Astrocyte (in vitro differentiated cells and primary cell): ENCODE measurements at regions not wholly inside any gene's neighbourhood (a gene's known extent, or its start where the extent isn't known, plus 50 kb on each side); places are given as distances from the start of the nearest gene placed in this dataset.

Source experiments
- DNase-seq: peaks from one replicate; pipeline ENCODE4 v3.0.0-alpha.2; 2010; ENCODE audit warnings: low read depth
- FAIRE-seq: peaks from 2 replicates; lab custom pipeline; 2011; peaks lifted over from hg19 to GRCh38; lab: Jason Lieb, UNC
- H2AFZ ChIP-seq: 2 replicates; pipeline ENCODE4 v1.6.0; 2012; ENCODE audit warnings: low read depth, low read length, inconsistent platforms
- H3K27ac ChIP-seq: 2 replicates; pipeline ENCODE4 v1.5.1; 2011; ENCODE audit warnings: low read depth, low read length, inconsistent platforms
- H3K27me3 ChIP-seq: 2 replicates; pipeline ENCODE4 v1.6.0; 2011; ENCODE audit warnings: low read length, inconsistent platforms; ENCODE audit not compliant: insufficient read depth
- H3K36me3 ChIP-seq: 2 replicates; pipeline ENCODE4 v1.5.1; 2011; ENCODE audit warnings: low read length, inconsistent platforms; ENCODE audit not compliant: insufficient read depth
- H3K4me1 ChIP-seq: 2 replicates; pipeline ENCODE4 v1.5.1; 2011; ENCODE audit warnings: low read length, inconsistent platforms; ENCODE audit not compliant: insufficient read depth
- H3K4me2 ChIP-seq: 2 replicates; pipeline ENCODE4 v1.6.0; 2012; ENCODE audit warnings: low read length, inconsistent platforms
- H3K4me3 ChIP-seq: 2 replicates; pipeline ENCODE4 v1.5.1; 2011; ENCODE audit warnings: low read depth, mild to moderate bottlenecking, low read length, inconsistent platforms; ENCODE audit not compliant: insufficient read depth
- H3K79me2 ChIP-seq: 2 replicates; pipeline ENCODE4 v1.6.0; 2012; ENCODE audit warnings: mild to moderate bottlenecking, low read length, inconsistent platforms; ENCODE audit not compliant: insufficient read depth
- H3K9ac ChIP-seq: 2 replicates; pipeline ENCODE4 v1.6.0; 2012; ENCODE audit warnings: mild to moderate bottlenecking, low read length, inconsistent platforms
- H3K9me3 ChIP-seq: 2 replicates; pipeline ENCODE4 v1.5.1; 2012; ENCODE audit warnings: low read depth, mild to moderate bottlenecking, low read length, inconsistent platforms; ENCODE audit not compliant: insufficient read depth
- H4K20me1 ChIP-seq: 2 replicates; pipeline ENCODE4 v1.6.0; 2012; ENCODE audit warnings: low read length, inconsistent platforms; ENCODE audit not compliant: insufficient read depth
- H3K27ac Mint-ChIP-seq: one replicate; pipeline ENCODE4 v1.8.0; 2021; ENCODE audit warnings: mild to moderate bottlenecking, mixed read lengths; ENCODE audit not compliant: unreplicated experiment
- H3K27me3 Mint-ChIP-seq: one replicate; pipeline ENCODE4 v1.8.0; 2021; ENCODE audit warnings: low read depth, mixed read lengths; ENCODE audit not compliant: unreplicated experiment
- H3K36me3 Mint-ChIP-seq: one replicate; pipeline ENCODE4 v1.8.0; 2021; ENCODE audit warnings: low read depth, mixed read lengths; ENCODE audit not compliant: unreplicated experiment
- H3K4me1 Mint-ChIP-seq: one replicate; pipeline ENCODE4 v1.8.0; 2021; ENCODE audit warnings: low read depth, mixed read lengths; ENCODE audit not compliant: unreplicated experiment
- H3K4me3 Mint-ChIP-seq: one replicate; pipeline ENCODE4 v1.8.0; 2021; ENCODE audit warnings: mild to moderate bottlenecking, moderate library complexity, mixed read lengths; ENCODE audit not compliant: unreplicated experiment
- H3K9me3 Mint-ChIP-seq: one replicate; pipeline ENCODE4 v1.8.0; 2021; ENCODE audit warnings: mild to moderate bottlenecking, mixed read lengths; ENCODE audit not compliant: unreplicated experiment
- CTCF ChIP-seq: IDR thresholded peaks from 2 replicates; pipeline ENCODE4 v1.5.1; 2011; ENCODE audit warnings: low read depth, mild to moderate bottlenecking, inconsistent platforms, low read length, moderate library complexity; ENCODE audit not compliant: insufficient read depth
- EZH2 ChIP-seq: IDR thresholded peaks from 2 replicates; pipeline ENCODE4 v1.6.1; 2012; ENCODE audit warnings: mild to moderate bottlenecking, low read length, inconsistent platforms; ENCODE audit not compliant: insufficient read depth

- H3K36me3 ChIP-seq, result no peaks in the 10 kb centered on the region
- no peaks in the 10 kb centered on the region for H3K4me1 Mint-ChIP-seq
- TF ChIP-seq CTCF (no peak), EZH2 (no peak)
- no peaks in the 10 kb centered on the region for H3K9me3 ChIP-seq
- no peak overlapping the region for H3K27ac ChIP-seq
- DNase-seq (no peak), FAIRE-seq (no peak)
- no peaks in the 10 kb centered on the region for H3K9me3 Mint-ChIP-seq
- H3K4me3 ChIP-seq, result no peak overlapping the region
- H3K27me3 ChIP-seq, result no peaks in the 10 kb centered on the region
- H3K27ac Mint-ChIP-seq, result no peak overlapping the region
- no peaks in the 10 kb centered on the region for H4K20me1 ChIP-seq
- no peak overlapping the region for H2AFZ ChIP-seq
- H3K27me3 Mint-ChIP-seq, result no peaks in the 10 kb centered on the region
- no peaks in the 10 kb centered on the region for H3K36me3 Mint-ChIP-seq
- no peak overlapping the region for H3K4me3 Mint-ChIP-seq
- no peaks in the 10 kb centered on the region for H3K79me2 ChIP-seq
- H3K4me1 ChIP-seq, result no peaks in the 10 kb centered on the region
- no peak overlapping the region for H3K9ac ChIP-seq
- H3K4me2 ChIP-seq, result no peak overlapping the region
Observed at GRCh38 chr6:18883851-18884250, 496.7 kb downstream of the RNF144B start.

DNA sequence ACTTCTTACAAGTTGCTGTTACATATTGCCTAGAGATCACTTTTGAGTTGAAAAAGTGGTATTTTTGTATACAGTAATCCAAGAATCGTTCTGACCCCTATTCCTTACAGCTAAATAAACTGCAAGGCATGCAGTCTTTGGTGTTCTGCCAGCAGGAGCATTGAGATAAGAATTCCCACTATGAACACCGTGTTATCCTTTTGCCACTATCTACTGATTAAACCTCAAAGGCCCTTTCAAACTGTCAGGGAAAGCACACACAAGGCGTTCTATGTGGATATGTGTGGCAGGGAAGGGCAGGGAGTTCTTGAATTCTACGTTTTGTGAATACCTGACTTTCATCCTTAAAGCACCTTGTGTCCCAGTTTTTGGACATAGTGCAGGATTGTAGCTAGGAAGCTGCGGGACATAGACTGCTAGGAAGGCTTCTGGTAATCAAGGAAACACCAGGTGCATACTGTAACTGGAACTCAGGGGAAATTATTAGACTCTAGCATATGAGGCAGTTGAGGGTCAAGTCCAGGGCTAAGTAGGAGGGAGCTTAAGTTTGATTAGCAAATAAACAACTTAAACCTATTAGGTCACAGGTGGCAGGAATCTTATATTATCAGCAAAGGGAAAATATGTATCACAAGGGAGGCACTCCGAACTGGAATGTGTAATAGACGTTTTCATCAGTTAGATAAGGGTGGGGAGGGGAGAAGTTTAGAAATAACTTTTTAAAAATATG, 506.6 kb downstream of the RNF144B start:
- no peak overlapping the region for H3K4me3 ChIP-seq
- no peak for FAIRE-seq
- H3K4me3 Mint-ChIP-seq, result no peak overlapping the region
- no peak overlapping the region for H3K9ac ChIP-seq
- H3K9me3 Mint-ChIP-seq, result no peaks in the 10 kb centered on the region
- H3K9me3 ChIP-seq, result no peaks in the 10 kb centered on the region
- no peaks in the 10 kb centered on the region for H3K36me3 Mint-ChIP-seq
- H3K4me1 Mint-ChIP-seq, result no peaks in the 10 kb centered on the region
- no peaks in the 10 kb centered on the region for H3K36me3 ChIP-seq
- TF ChIP-seq EZH2 (no peak), CTCF (no peak)
- H3K4me2 ChIP-seq, result no peak overlapping the region
- H3K27ac Mint-ChIP-seq, result no peak overlapping the region
- no peaks in the 10 kb centered on the region for H3K27me3 ChIP-seq
- H3K79me2 ChIP-seq, result no peaks in the 10 kb centered on the region
- no peak overlapping the region for H3K27ac ChIP-seq
- H2AFZ ChIP-seq, result no peak overlapping the region
- H3K4me1 ChIP-seq, result no peaks in the 10 kb centered on the region
- no peaks in the 10 kb centered on the region for H3K27me3 Mint-ChIP-seq
- no peaks in the 10 kb centered on the region for H4K20me1 ChIP-seq
- no peak for DNase-seq

DNA sequence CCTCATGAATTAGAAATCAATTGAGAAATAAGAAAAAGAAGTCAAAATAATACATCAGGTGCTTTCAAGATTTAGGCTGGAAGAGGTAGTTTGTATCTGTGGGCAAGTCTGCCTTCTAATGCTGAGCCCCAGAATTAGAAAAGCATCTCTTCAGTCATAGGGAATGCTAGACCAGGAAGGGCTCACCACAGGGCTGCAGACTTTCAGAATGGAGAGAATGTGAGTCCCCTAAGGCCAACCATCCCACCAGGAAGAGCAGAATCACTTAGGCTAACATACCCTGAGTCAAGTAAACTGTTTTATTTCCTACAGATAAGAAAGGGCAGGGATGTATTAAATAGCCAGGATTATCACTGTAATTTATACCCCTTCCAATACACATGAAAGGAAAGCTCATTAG, 510.2 kb downstream of the RNF144B start:
- TF ChIP-seq EZH2 (no peak), CTCF (no peak)
- Histone ChIP-seq H3K79me2 (no peaks in the 10 kb centered on the region), H3K4me2 (no peak overlapping the region), H3K4me3 (no peak overlapping the region), H4K20me1 (no peaks in the 10 kb centered on the region), H3K9me3 (no peaks in the 10 kb centered on the region), H3K36me3 (no peaks in the 10 kb centered on the region), H3K27ac (no peak overlapping the region), H3K27me3 (no peaks in the 10 kb centered on the region), H3K9ac (no peak overlapping the region), H3K4me1 (no peaks in the 10 kb centered on the region), H2AFZ (no peak overlapping the region)
- no peaks in the 10 kb centered on the region for H3K4me1 Mint-ChIP-seq
- H3K27me3 Mint-ChIP-seq, result no peaks in the 10 kb centered on the region
- no peak overlapping the region for H3K27ac Mint-ChIP-seq
- H3K4me3 Mint-ChIP-seq, result no peak overlapping the region
- no peaks in the 10 kb centered on the region for H3K9me3 Mint-ChIP-seq
- H3K36me3 Mint-ChIP-seq, result no peaks in the 10 kb centered on the region
- DNase-seq (no peak), FAIRE-seq (no peak)
